SJCRH30 (cell line): ENCODE measurements at regions not wholly inside any gene's neighbourhood (a gene's known extent, or its start where the extent isn't known, plus 50 kb on each side); places are given as distances from the start of the nearest gene placed in this dataset.
"Not testable (repeated sequence)": the region's sequence is repeated elsewhere in the genome, so short reads cannot be mapped to it uniquely, and the experiment has no call there.

Experiments
- DNase-seq, 2 experiments: peaks; one replicate each; pipeline ENCODE4 v3.0.0-alpha.2; 2015 to 2020
- H3K27ac ChIP-seq: fragments of 250-450 bp; sonication (Bioruptor Pico); 2 replicates; pipeline ENCODE4 v1.5.1; 2020; ENCODE audit warnings: mild to moderate bottlenecking, moderate library complexity
- H3K27me3 ChIP-seq: fragments of 250-450 bp; sonication (Bioruptor Pico); 2 replicates; pipeline ENCODE4 v1.5.1; 2020; ENCODE audit warnings: mild to moderate bottlenecking, moderate library complexity
- H3K36me3 ChIP-seq: fragments of 250-450 bp; sonication (Bioruptor Pico); 2 replicates; pipeline ENCODE4 v1.5.1; 2020; ENCODE audit warnings: mild to moderate bottlenecking, moderate library complexity
- H3K4me1 ChIP-seq: fragments of 250-450 bp; sonication (Bioruptor Pico); 2 replicates; pipeline ENCODE4 v1.5.1; 2020; ENCODE audit warnings: mild to moderate bottlenecking, moderate library complexity
- H3K4me3 ChIP-seq: fragments of 250-450 bp; sonication (Bioruptor Pico); 2 replicates; pipeline ENCODE4 v1.5.1; 2020; ENCODE audit warnings: mild to moderate bottlenecking, moderate library complexity
- H3K9me3 ChIP-seq: fragments of 250-450 bp; sonication (Bioruptor Pico); replicated peaks from 2 replicates; pipeline ENCODE4 v1.5.1; 2020; ENCODE audit warnings: mild to moderate bottlenecking, moderate library complexity

- DNase-seq, H3K4me3 ChIP-seq, H3K9me3 ChIP-seq, H3K27me3 ChIP-seq, H3K27ac ChIP-seq, H3K36me3 ChIP-seq, H3K4me1 ChIP-seq: not testable (repeated sequence)
These were observed 1504.1 kb upstream of the DEFB115 start for GRCh38 chr20:29753426-29753746.

GRCh38 chr20:29753879-29754278 is 1503.6 kb upstream of the DEFB115 start:
- not testable (repeated sequence) for DNase-seq, H3K4me3 ChIP-seq, H3K27me3 ChIP-seq, H3K27ac ChIP-seq, H3K36me3 ChIP-seq, H3K4me1 ChIP-seq, H3K9me3 ChIP-seq

- not testable (repeated sequence) for H3K9me3 ChIP-seq, H3K27me3 ChIP-seq, H3K4me3 ChIP-seq, DNase-seq, H3K4me1 ChIP-seq, H3K27ac ChIP-seq, H3K36me3 ChIP-seq
These were observed 1501.5 kb upstream of the DEFB115 start for GRCh38 chr20:29755854-29756498.

GRCh38 chr20:29756664-29757063 is 1500.8 kb upstream of the DEFB115 start:
- Histone ChIP-seq H3K36me3 (no peaks in the 10 kb centered on the region), H3K27me3 (no peaks in the 10 kb centered on the region), H3K9me3 (no peaks in the 10 kb centered on the region), H3K4me3 (no peak overlapping the region), H3K4me1 (no peaks in the 10 kb centered on the region), H3K27ac (no peak overlapping the region)
- DNase-seq, result no peak

GRCh38 chr20:29761621-29762385 is 1495.7 kb upstream of the DEFB115 start:
- not testable (repeated sequence) for H3K36me3 ChIP-seq, H3K27ac ChIP-seq, H3K4me1 ChIP-seq, H3K4me3 ChIP-seq, H3K9me3 ChIP-seq, H3K27me3 ChIP-seq, DNase-seq

GRCh38 chr20:29762620-29763019 is 1494.8 kb upstream of the DEFB115 start:
- no peak overlapping the region for H3K27ac ChIP-seq
- no peaks in the 10 kb centered on the region for H3K27me3 ChIP-seq
- no peaks in the 10 kb centered on the region for H3K4me1 ChIP-seq
- DNase-seq, result no peak
- H3K36me3 ChIP-seq, result no peaks in the 10 kb centered on the region
- no peaks in the 10 kb centered on the region for H3K9me3 ChIP-seq
- H3K4me3 ChIP-seq, result no peak overlapping the region

GRCh38 chr20:29763821-29764511 is 1493.5 kb upstream of the DEFB115 start:
- no peak overlapping the region for H3K27ac ChIP-seq
- H3K4me1 ChIP-seq, result no peaks in the 10 kb centered on the region
- no peak overlapping the region for H3K4me3 ChIP-seq
- H3K9me3 ChIP-seq, result no peaks in the 10 kb centered on the region
- no peaks in the 10 kb centered on the region for H3K27me3 ChIP-seq
- no peaks in the 10 kb centered on the region for H3K36me3 ChIP-seq
- no peak for DNase-seq

GRCh38 chr20:29764922-29765610 is 1492.4 kb upstream of the DEFB115 start:
- H3K27me3 ChIP-seq, H3K27ac ChIP-seq, H3K36me3 ChIP-seq, H3K4me1 ChIP-seq, H3K4me3 ChIP-seq, H3K9me3 ChIP-seq: not testable (repeated sequence)
- DNase-seq, result peak; percentile 24 to 51

- not testable (repeated sequence) for DNase-seq, H3K4me3 ChIP-seq, H3K36me3 ChIP-seq, H3K4me1 ChIP-seq, H3K27me3 ChIP-seq, H3K27ac ChIP-seq, H3K9me3 ChIP-seq
These were observed 1479.4 kb upstream of the DEFB115 start for GRCh38 chr20:29778033-29778432.

- not testable (repeated sequence) for H3K9me3 ChIP-seq, H3K4me3 ChIP-seq, H3K4me1 ChIP-seq, DNase-seq, H3K27me3 ChIP-seq, H3K36me3 ChIP-seq, H3K27ac ChIP-seq
These were observed 1476.2 kb upstream of the DEFB115 start for GRCh38 chr20:29781217-29781616.

GRCh38 chr20:29781891-29782290 is 1475.6 kb upstream of the DEFB115 start:
- not testable (repeated sequence) for H3K27ac ChIP-seq, H3K36me3 ChIP-seq, H3K4me1 ChIP-seq, H3K27me3 ChIP-seq, DNase-seq, H3K9me3 ChIP-seq, H3K4me3 ChIP-seq

- not testable (repeated sequence) for H3K27me3 ChIP-seq, H3K27ac ChIP-seq, H3K4me3 ChIP-seq, DNase-seq, H3K4me1 ChIP-seq, H3K9me3 ChIP-seq, H3K36me3 ChIP-seq
These were observed 1470.0 kb upstream of the DEFB115 start for GRCh38 chr20:29787456-29787855.

GRCh38 chr20:29790510-29790909 is 1467.0 kb upstream of the DEFB115 start:
- H3K36me3 ChIP-seq, result no peaks in the 10 kb centered on the region
- no peaks in the 10 kb centered on the region for H3K9me3 ChIP-seq
- no peaks in the 10 kb centered on the region for H3K27me3 ChIP-seq
- no peak for DNase-seq
- no peak overlapping the region for H3K27ac ChIP-seq
- no peaks in the 10 kb centered on the region for H3K4me1 ChIP-seq
- H3K4me3 ChIP-seq, result no peak overlapping the region

- not testable (repeated sequence) for H3K4me3 ChIP-seq, H3K27ac ChIP-seq, H3K9me3 ChIP-seq, H3K36me3 ChIP-seq, H3K27me3 ChIP-seq, H3K4me1 ChIP-seq, DNase-seq
These were observed 1426.0 kb upstream of the DEFB115 start for GRCh38 chr20:29831508-29831907.

GRCh38 chr20:29868014-29868413 is 1389.5 kb upstream of the DEFB115 start:
- H3K9me3 ChIP-seq, H3K36me3 ChIP-seq, H3K27me3 ChIP-seq, H3K27ac ChIP-seq, H3K4me1 ChIP-seq, H3K4me3 ChIP-seq, DNase-seq: not testable (repeated sequence)
